ENCODE measurements at regions not wholly inside any gene's neighbourhood (a gene's known extent, or its start where the extent isn't known, plus 50 kb on each side); places are given as distances from the start of the nearest gene placed in this dataset.

DNA sequence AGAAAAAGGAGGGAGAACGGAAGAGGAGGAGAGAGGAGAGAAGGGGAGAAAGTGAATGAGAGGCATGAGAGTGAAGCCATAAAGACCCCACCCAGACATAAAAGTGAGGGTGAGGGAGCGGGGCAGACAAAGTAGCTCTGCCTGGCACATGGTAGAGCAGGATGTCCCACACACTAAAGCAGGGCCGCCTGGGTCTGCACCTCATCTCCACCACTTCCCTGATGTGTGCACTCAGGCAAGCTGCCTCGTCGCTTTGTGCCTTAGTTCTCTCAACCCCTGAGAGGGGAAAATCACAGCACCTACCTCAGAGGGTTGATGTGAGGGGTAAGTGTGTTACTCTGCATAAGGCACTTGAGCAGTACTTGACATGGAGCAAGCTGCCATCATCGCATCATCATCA is 488.1 kb downstream of the COG6 start:
- no peak overlapping the region for H3K9ac ChIP-seq (ENCODE audit: insufficient read length, low read depth)
- H3K27me3 ChIP-seq (ENCODE audit: insufficient read depth, insufficient read length): no peaks in the 10 kb centered on the region
- DNase-seq (ENCODE audit: low read depth, low spot score): no peak
- H3K4me3 ChIP-seq (ENCODE audit: insufficient read length, low read depth): no peak overlapping the region
- no peaks in the 10 kb centered on the region for H3K36me3 ChIP-seq (ENCODE audit: insufficient read depth, insufficient read length, low read length)
- TF ChIP-seq ZNF274 (IDR thresholded peaks at IDR 0.05; ENCODE audit: low read depth, low read length) (no peak), SUZ12 (IDR thresholded peaks at IDR 0.05; ENCODE audit: extremely low read depth, insufficient read depth, insufficient read length) (no peak), YY1 (IDR thresholded peaks at IDR 0.05; ENCODE audit: insufficient read depth, insufficient read length) (no peak)
- H3K9me3 ChIP-seq (ENCODE audit: insufficient read depth, low read length): no peaks in the 10 kb centered on the region
- no peaks in the 10 kb centered on the region for H3K4me1 ChIP-seq (ENCODE audit: insufficient read depth, insufficient read length)

DNA sequence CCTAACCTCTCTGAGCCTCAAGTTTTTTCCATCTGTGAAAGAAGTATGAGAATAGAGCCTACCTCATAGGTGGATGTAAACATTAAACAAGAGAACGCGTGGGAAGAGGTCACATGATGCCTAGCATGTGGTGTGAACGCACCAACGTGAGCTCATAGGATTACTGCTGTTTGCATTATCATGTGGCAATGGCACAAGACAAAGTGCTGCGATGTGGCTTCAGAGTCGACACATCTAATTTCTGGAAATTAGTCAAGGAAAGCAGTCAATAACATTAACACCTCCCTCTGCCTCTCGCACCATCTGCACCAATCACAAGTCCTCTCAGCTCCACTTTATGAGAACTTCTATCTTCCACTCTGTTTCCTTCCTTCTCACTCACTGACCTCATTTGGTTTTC is 489.7 kb downstream of the COG6 start:
- Histone ChIP-seq H3K27me3 (ENCODE audit: insufficient read depth, insufficient read length) (no peaks in the 10 kb centered on the region), H3K9me3 (ENCODE audit: insufficient read depth, low read length) (no peaks in the 10 kb centered on the region), H3K4me3 (ENCODE audit: insufficient read length, low read depth) (no peak overlapping the region), H3K4me1 (ENCODE audit: insufficient read depth, insufficient read length) (no peaks in the 10 kb centered on the region), H3K9ac (ENCODE audit: insufficient read length, low read depth) (no peak overlapping the region), H3K36me3 (ENCODE audit: insufficient read depth, insufficient read length, low read length) (no peaks in the 10 kb centered on the region)
- TF ChIP-seq SUZ12 (IDR thresholded peaks at IDR 0.05; ENCODE audit: extremely low read depth, insufficient read depth, insufficient read length): no peak
- TF ChIP-seq YY1 (IDR thresholded peaks at IDR 0.05; ENCODE audit: insufficient read depth, insufficient read length): no peak
- DNase-seq (ENCODE audit: low read depth, low spot score): no peak

GRCh38 chr13:40146063-40146462 is 490.6 kb downstream of the COG6 start:
- H3K4me3 ChIP-seq (ENCODE audit: insufficient read length, low read depth): no peak overlapping the region
- H3K36me3 ChIP-seq (ENCODE audit: insufficient read depth, insufficient read length, low read length): no peaks in the 10 kb centered on the region
- no peak for TF ChIP-seq YY1 (IDR thresholded peaks at IDR 0.05; ENCODE audit: insufficient read depth, insufficient read length)
- no peak for TF ChIP-seq ZNF274 (IDR thresholded peaks at IDR 0.05; ENCODE audit: low read depth, low read length)
- TF ChIP-seq SUZ12 (IDR thresholded peaks at IDR 0.05; ENCODE audit: extremely low read depth, insufficient read depth, insufficient read length): no peak
- H3K4me1 ChIP-seq (ENCODE audit: insufficient read depth, insufficient read length): no peaks in the 10 kb centered on the region
- no peaks in the 10 kb centered on the region for H3K27me3 ChIP-seq (ENCODE audit: insufficient read depth, insufficient read length)
- DNase-seq (ENCODE audit: low read depth, low spot score): no peak
- no peak overlapping the region for H3K9ac ChIP-seq (ENCODE audit: insufficient read length, low read depth)
- no peaks in the 10 kb centered on the region for H3K9me3 ChIP-seq (ENCODE audit: insufficient read depth, low read length)

DNA sequence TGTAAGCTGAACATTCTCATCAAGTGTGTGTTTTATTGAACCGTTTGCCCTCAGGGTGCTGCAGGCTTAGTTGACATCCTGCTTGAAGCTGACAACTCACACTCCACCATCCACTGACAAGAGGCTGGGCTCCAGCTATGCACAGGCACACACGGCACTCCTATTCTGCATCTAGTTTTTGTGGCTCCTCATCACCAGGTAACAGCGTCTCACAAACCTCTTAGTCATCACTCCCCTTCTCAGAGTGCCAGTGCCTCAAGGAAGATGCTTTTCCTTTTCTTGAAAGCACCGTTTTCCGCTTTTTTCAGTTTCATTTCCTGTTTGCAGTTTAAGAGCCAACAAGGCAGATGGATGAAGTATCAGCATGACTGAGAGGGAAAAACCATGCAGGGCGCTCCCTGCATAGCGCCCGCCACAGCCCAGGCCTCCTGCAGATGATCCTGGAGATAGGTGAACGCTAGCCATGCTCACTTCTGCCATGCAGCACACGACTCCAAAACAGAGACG is 491.2 kb downstream of the COG6 start:
- Histone ChIP-seq H3K9ac (ENCODE audit: insufficient read length, low read depth) (no peak overlapping the region), H3K27me3 (ENCODE audit: insufficient read depth, insufficient read length) (no peaks in the 10 kb centered on the region), H3K4me3 (ENCODE audit: insufficient read length, low read depth) (no peak overlapping the region), H3K4me1 (ENCODE audit: insufficient read depth, insufficient read length) (no peaks in the 10 kb centered on the region), H3K9me3 (ENCODE audit: insufficient read depth, low read length) (no peaks in the 10 kb centered on the region), H3K36me3 (ENCODE audit: insufficient read depth, insufficient read length, low read length) (no peaks in the 10 kb centered on the region)
- no peak for TF ChIP-seq YY1 (IDR thresholded peaks at IDR 0.05; ENCODE audit: insufficient read depth, insufficient read length)
- no peak for DNase-seq (ENCODE audit: low read depth, low spot score)

GRCh38 chr13:40148101-40148500 is 492.6 kb downstream of the COG6 start:
- H3K36me3 ChIP-seq (ENCODE audit: insufficient read depth, insufficient read length, low read length): no peaks in the 10 kb centered on the region
- no peaks in the 10 kb centered on the region for H3K9me3 ChIP-seq (ENCODE audit: insufficient read depth, low read length)

DNA sequence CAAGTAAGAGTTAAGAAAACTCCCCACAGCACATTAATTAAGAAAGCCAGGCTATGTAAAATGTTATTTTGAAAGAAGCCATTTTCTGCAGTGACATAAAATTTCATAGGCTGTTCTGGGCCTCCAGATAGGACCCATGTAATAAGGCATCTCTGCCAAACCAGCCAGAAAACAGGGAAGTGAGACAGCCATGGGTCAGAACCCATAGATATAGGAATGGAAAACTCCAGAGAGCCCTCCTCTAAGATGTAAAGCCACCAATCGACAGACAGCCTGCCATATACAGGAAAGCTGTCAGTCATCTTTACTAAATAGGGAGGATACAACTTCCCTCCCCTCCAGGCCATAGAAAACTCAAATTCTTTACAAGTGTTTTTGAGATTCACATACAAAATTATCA is 493.3 kb downstream of the COG6 start:
- Histone ChIP-seq H3K36me3 (ENCODE audit: insufficient read depth, insufficient read length, low read length) (no peaks in the 10 kb centered on the region), H3K27me3 (ENCODE audit: insufficient read depth, insufficient read length) (no peaks in the 10 kb centered on the region), H3K4me1 (ENCODE audit: insufficient read depth, insufficient read length) (no peaks in the 10 kb centered on the region), H3K9ac (ENCODE audit: insufficient read length, low read depth) (no peak overlapping the region), H3K9me3 (ENCODE audit: insufficient read depth, low read length) (no peaks in the 10 kb centered on the region), H3K4me3 (ENCODE audit: insufficient read length, low read depth) (no peak overlapping the region)
- DNase-seq (ENCODE audit: low read depth, low spot score): no peak
- TF ChIP-seq ZNF274 (IDR thresholded peaks at IDR 0.05; ENCODE audit: low read depth, low read length): no peak
- TF ChIP-seq YY1 (IDR thresholded peaks at IDR 0.05; ENCODE audit: insufficient read depth, insufficient read length): no peak
- no peak for TF ChIP-seq SUZ12 (IDR thresholded peaks at IDR 0.05; ENCODE audit: extremely low read depth, insufficient read depth, insufficient read length)

More at GRCh38 chr13:40148101-40148500, 492.6 kb downstream of the COG6 start:
- TF ChIP-seq ZNF274 (IDR thresholded peaks at IDR 0.05; ENCODE audit: low read depth, low read length): no peak
- no peak for TF ChIP-seq SUZ12 (IDR thresholded peaks at IDR 0.05; ENCODE audit: extremely low read depth, insufficient read depth, insufficient read length)
- TF ChIP-seq YY1 (IDR thresholded peaks at IDR 0.05; ENCODE audit: insufficient read depth, insufficient read length): no peak
- no peak for DNase-seq (ENCODE audit: low read depth, low spot score)
- no peaks in the 10 kb centered on the region for H3K27me3 ChIP-seq (ENCODE audit: insufficient read depth, insufficient read length)
- no peaks in the 10 kb centered on the region for H3K4me1 ChIP-seq (ENCODE audit: insufficient read depth, insufficient read length)
- H3K9ac ChIP-seq (ENCODE audit: insufficient read length, low read depth): no peak overlapping the region
- no peak overlapping the region for H3K4me3 ChIP-seq (ENCODE audit: insufficient read length, low read depth)

DNA sequence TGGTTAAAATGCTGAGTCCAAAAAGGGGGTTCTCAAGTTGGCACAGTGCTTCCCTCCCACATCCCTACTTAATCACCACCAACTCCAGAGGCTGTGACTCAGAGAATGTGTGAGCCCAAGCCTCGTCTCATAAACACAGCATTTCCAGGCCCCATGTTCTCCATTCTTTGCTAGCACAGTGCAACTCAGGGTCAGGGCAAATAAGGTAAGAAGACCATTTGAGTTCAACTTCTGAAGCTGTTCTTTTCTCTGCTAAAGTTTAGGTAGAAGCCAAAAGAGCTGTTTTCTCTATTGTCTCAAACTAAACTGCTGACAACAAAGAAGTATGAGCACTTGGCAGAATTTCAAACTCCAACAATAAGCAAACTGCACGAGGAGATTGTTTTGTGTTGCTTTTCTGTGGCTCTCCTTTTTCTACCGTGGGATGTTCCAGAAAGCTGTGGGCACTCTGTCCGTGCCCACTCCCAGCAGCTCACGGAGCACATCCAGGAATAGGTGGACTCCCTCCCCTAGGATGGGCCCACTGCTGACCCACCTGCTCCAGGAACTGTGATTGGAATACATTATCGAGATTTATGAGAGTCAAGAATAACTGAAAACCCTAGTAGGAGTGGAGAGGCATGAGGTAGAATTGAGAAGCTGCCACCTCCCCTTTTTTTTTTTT is 494.3 kb downstream of the COG6 start:
- Histone ChIP-seq H3K9ac (ENCODE audit: insufficient read length, low read depth) (no peak overlapping the region), H3K4me3 (ENCODE audit: insufficient read length, low read depth) (no peak overlapping the region), H3K36me3 (ENCODE audit: insufficient read depth, insufficient read length, low read length) (no peaks in the 10 kb centered on the region), H3K9me3 (ENCODE audit: insufficient read depth, low read length) (no peaks in the 10 kb centered on the region), H3K27me3 (ENCODE audit: insufficient read depth, insufficient read length) (no peaks in the 10 kb centered on the region), H3K4me1 (ENCODE audit: insufficient read depth, insufficient read length) (no peaks in the 10 kb centered on the region)
- no peak for DNase-seq (ENCODE audit: low read depth, low spot score)
- TF ChIP-seq YY1 (IDR thresholded peaks at IDR 0.05; ENCODE audit: insufficient read depth, insufficient read length): no peak
- TF ChIP-seq SUZ12 (IDR thresholded peaks at IDR 0.05; ENCODE audit: extremely low read depth, insufficient read depth, insufficient read length): no peak
- no peak for TF ChIP-seq ZNF274 (IDR thresholded peaks at IDR 0.05; ENCODE audit: low read depth, low read length)
